HG02943 (cell line): ENCODE measurements at regions not wholly inside any gene's neighbourhood (a gene's known extent, or its start where the extent isn't known, plus 50 kb on each side); places are given as distances from the start of the nearest gene placed in this dataset.
"Not testable (repeated sequence)": the region's sequence is repeated elsewhere in the genome, so short reads cannot be mapped to it uniquely, and the experiment has no call there.

ENCODE experiments used
- ATAC-seq: cut with Tn5 transposase; IDR thresholded peaks from one replicate; pipeline ENCODE4 v1.9.1; 2021; ENCODE audit warnings: mild to moderate bottlenecking, low read depth, moderate library complexity; ENCODE audit not compliant: unreplicated experiment

DNA sequence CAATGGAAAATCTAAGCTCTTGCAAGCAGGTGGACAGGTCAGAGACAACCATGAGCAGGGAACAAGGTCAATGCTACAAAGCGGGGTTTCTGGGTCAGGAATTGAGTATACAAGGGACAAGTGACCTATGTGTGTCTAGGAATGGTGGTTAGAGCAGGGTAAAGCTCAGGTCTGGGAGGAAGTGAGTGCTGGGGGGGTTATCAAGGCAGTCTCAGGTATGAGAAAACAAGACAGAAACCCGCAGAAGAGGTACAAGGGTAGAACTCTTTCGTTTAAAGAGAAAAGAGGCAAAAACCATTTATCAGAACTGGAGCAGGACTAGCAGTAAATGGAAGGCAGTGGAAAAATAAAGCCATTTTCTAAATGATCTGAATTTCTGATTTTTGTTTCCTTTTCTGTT is 298.4 kb downstream of the ALDH8A1 start:
- no peak for ATAC-seq

DNA sequence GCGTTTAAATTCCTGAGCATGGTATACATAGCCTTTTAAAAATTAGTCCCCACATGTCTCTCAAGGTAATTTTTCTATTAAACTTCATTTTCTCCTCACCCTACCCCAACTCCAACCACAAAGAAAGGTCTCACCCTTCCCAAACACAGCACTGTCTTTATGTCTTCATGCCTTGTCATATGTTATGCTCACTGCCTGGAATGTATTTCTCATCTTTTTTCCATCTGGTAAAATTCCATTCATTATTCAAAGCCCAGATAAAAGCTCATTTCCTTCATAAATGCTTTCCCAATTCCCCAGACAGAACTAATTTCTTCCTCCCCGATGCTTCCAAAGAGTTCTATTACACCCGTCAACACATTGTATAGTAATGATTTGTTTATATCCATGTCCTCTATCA is 302.0 kb downstream of the ALDH8A1 start:
- ATAC-seq: no peak

DNA sequence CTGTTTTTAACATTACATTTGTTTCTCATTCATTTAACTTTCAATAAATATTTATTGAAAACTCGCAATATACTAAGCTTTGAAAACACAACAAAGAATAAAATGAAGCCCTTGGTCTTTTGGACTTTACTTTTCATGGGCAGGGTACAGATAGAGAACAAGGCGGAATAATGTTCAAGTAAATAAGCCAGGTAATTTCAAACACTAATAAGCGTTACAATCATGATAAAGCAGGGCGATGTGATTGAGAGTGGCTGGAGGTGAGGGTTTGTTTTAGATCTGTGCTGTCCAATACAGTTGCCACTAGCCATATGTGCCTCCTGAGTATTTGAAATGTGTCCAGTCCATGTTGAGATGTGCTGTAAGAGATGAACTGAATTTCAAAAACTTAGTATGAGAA is 307.1 kb downstream of the ALDH8A1 start:
- no peak for ATAC-seq

DNA sequence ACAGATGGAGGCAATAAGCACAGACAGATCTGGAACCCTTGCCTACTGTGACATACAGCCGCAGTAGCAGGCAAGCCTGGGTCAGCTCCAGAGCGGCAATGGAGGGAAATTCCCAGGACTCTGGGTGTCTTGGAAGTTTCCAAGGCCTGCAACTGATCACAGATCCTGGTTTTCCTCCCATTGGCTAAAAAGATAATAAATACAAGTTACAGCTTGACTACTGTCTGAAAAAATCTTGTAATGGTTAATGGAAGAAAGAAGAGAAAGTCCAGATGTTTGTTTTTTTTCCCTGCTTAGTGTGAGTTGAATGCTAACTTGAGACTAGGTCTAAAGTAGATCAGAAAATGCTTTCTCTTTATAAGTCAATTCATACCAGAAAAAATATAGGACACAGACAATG is 307.6 kb downstream of the ALDH8A1 start:
- no peak for ATAC-seq

DNA sequence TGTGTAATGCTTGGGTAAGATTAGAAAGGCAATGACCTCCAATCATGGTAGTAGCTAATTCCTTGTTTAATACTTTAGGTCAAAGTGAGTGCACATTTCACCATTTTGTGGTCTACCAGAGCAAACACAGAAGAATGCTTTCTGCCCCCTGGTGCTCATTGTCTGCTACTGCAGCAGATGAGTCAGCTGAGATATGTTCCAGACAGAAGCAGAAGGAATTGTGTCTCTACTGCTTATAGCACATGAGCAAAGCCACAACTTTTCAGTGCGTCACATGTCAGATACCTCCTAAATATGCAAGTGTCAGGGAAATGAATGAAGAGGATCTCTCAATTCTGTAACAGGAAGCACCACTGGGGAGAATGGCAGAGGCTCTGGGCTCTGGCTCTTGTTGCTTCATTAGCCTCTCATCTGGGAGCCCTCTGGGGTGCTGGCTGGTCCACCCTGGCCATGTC is 308.9 kb downstream of the ALDH8A1 start:
- peak; percentile 68 for ATAC-seq

DNA sequence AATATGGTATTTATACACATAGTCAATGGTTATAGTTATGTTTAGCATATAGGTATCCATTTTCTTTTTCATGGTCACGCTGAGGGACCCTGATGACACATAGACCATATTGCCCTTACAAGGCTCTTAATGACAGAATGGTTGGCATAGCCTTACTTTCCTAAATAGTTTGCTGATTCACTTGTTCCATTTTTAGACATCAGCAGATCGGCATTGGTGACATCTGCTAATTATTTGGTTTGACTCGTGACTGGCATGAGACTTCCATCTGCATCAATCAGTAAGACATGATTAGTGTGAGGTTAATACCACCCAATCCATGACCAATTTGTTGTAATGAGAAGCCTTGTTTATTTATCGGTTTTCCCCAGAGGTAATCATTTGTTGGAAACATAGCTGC is 309.7 kb downstream of the ALDH8A1 start:
- ATAC-seq: no peak

DNA sequence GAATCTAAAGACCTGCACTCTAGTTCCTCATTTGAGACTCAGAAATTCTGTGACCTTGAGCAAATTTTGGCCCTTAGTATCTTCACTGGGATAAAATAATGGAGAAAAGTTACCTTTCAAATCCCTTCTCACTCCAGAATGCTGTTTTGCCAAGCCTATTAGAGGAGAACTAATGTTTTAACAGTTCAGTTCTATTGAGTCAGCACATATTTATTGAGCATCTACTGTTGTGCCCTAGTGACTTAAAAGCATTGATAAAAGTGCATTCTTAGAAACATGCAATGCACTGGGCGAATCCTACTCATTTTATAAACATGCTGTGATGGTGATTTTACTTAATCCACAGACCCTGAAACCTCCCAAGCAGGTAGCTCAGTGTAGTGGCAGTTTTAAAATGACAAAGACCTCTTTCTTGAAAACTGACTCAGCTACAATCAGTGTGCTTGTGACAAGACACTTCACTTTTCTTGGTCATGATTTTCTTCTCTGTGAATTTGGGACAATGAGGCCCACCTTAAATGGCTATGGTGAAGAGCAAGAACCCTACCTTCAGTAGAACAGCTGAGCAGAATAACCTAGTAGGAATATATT is 312.0 kb downstream of the ALDH8A1 start:
- no peak for ATAC-seq

DNA sequence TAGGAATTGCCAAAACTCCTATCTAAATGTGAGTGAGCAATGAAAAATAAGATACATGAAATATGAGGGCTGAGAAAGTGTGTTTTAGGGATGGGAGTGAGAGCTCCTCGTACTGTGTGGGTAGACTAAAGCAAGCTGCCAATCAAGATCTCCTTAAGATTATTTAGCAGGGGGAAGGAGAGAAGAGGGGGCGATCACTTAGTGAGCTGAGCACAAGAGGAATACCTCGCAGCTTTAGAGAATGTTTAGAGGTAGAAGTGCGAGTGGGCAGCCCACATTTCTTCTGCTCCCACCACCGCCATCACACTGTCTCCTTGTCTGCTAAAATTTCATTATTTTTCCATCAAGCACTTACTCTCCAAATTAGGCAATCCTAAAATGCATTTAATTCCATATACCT is 312.6 kb downstream of the ALDH8A1 start:
- no peak for ATAC-seq

DNA sequence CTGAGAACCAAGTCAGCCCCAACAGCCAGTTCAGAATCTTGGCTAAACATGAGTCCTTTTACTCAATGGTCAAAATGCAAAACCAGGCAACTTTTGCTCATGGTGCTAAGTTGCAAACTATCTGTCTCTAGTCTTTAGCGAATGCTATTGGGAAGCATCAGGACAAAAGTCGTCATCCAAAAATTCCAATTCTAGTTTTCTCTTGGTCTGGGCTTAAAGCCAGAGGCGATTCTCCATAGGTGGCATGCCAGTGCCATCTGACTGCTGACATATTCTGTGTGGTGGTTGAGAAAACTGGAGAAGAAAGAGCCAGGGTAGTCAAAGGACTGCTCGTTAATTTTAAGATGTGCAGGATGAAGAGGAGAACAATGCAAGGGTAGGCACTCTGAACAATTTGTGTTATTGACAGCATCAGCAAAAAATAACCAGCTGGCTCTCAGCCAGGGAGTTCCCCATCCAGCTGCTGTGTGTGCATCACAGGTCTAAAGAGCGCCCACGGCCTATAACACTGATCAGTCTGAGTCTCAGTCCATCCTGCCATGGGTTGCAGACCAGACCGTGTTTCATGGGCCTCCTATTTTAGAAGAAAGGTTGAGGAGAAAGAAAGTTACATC is 313.6 kb downstream of the ALDH8A1 start:
- ATAC-seq: no peak

DNA sequence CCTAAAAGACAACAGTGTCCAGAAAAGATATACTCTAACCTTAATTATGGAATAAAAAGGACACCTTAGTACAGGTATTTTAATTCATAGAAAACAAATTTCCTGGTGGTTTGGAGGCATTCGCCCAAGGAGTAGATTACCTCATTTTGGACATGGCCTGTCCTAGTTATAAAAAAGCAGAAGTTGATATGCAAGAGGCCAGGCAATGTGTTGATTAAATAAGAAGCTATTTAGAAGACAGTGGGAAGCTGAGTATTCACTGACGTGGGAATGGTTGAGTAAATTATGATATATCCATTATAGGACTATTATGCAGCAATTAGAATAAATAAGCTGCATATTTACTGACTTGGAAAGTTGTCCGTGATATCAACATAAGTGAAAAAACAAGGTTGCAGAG is 314.9 kb downstream of the ALDH8A1 start:
- ATAC-seq: no peak

DNA sequence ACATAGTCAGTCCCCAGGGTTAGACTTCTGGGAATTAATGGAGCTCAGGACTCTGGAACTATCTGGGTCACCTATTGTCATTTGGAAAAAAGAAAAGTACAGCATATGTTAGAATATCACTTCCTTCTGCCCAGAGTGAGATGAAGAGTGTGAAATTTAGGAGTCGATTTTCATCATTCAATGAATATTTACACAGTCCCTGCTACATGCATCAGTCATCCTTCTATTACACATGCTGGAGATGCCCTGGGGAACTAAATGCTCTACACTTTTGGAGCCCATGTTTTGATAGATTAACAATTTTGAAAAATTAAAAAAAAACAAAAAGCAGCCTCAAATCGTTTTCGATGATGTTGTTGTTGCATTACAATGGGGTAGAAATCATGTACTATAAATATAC is 315.4 kb downstream of the ALDH8A1 start:
- no peak for ATAC-seq

DNA sequence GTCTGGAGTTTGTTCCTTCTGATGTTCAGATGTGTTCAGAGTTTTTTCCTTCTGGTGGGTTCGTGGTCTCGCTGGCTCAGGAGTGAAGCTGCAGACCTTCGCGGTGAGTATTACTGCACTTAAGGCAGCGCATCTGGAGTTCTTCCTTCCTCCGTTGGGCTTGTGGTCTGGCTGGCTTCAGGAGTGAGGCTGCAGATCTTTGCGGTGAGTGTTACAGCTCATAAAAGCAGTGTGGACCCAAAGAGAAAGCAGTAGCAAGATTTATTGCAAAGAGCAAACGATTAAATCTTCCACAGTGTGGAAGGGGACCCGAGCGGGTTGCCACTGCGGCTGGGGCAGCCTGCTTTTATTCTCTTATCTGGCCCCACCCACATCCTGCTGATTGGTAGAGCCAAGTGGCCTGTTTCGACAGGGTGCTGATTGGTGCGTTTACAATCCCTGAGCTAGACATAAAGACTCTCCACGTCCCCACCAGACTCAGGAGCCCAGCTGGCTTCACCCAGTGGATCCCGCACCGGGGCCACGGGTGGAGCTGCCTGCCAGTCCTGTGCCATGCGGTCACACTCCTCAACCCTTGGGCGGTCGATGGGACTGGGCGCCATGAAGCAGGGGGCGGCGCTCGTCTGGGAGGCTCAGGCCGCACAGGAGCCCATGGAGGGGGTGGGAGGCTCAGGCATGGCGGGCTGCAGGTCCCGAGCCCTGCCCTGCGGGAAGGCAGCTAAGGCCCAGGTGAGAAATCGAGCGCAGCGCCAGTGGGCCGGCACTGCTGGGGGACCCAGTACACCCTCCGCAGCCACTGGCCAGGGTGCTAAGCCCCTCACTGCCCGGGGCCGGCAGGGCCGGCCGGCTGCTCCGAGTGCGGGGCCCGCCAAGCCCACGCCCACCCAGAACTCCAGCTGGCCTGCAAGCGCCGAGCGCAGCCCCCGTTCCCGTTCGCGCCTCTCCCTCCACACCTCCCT is 315.3 kb upstream of the SGK1 start:
- ATAC-seq: not testable (repeated sequence)

DNA sequence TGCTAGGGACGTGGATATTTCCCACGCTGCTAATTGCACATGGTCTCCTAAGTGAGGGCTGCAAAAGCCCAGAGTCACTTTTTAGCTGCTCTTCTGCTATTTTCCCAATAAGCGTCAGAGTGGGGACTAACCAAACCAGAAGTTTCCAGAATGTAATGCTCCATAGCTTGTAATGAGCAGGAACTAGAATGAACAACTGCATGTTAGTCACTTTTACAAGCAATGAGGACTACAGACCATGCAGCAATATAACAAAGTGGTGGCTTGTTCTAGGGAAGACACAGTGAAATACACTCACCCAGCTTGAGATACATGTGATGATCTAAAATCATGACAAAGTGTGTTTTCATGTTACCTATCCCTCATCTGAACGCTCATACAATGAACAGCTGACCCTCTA is 314.1 kb upstream of the SGK1 start:
- no peak for ATAC-seq

DNA sequence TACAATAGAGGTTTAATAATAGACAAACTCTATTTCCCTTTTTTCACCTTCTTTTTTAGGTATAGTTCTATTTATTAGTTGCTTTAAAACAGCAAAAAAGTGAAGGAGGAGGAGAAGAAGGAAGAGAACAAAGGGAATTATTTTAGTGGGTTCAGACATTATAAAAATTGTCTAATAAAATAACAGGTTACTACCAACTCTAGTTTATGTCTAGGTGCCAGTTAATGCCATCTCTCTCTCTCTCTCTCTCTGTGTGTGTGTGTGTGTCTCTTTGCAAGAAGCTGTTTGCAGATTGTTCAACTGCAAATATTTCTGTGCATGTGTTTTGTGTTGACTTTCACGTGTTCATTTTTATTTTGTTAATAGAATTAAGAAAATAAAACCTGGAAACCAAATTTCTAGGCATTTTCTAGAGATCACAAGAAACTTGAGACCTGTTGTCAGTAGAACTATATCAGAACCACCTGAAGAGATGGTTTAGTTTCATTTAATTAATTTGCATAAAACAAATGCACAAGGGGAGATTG is 313.5 kb upstream of the SGK1 start:
- no peak for ATAC-seq

DNA sequence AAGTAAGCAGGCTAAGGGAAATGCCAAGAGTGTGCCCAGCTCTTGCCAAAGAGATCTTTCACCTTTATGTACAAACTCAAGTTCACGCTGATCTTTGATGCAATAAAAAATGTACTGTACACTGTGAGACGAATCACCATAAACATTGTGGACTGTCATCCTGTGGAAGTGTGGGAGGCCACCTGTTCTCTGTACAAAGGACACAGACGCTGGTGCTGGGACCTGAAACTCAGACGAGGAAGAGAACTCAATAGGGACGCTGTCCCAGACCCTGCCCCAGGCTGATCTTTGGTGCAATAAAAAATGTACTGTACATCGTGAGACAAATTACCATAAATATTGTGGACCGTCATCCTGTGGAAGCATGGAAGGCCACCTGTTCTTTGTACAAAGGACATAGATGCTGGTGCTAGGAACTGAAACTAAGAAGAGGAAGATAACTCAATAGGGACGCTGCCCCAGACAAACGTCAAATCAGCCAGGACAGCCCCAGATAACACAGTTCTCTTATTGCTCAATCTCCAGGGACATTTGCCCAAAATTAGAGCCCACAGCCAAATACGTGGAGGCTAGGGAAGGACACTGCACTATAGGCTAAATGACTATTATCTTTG is 312.7 kb upstream of the SGK1 start:
- no peak for ATAC-seq

DNA sequence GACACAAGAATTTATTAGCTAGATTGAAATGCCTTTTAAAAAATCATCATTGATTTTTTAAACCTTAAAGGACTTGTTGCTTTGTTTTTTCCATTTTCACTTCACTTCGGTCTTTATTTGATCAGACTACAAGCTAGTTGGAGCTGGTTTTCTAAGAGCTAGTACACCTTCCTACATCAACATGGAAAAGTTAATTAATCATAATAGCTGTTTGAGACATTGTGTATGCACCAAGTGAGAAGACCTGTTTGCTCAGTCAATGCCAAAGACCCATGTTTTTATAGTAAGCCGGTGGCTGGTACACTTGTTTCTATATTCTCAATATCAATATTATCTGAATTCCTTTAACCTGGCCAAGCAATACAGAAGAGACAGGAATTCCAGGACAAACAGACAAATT is 310.2 kb upstream of the SGK1 start:
- no peak for ATAC-seq

DNA sequence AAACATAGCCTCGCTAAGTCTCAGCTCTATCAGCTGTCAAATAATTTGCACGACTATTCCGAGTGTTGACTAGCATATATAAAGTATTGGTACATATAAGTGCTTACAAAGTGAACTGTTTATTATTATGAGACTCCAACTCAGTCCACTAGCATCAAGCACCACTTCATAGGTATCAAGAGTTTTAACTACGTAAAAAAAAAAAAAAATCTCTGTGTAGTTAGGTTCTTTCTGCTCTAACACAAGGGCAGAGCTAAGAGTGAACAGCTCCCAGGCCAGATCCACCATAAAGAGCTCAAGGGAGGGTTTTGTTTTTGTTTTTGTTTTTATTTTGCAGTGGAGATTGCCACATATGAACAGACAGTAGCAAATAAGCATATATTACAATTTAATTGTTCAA is 309.8 kb upstream of the SGK1 start:
- no peak for ATAC-seq

DNA sequence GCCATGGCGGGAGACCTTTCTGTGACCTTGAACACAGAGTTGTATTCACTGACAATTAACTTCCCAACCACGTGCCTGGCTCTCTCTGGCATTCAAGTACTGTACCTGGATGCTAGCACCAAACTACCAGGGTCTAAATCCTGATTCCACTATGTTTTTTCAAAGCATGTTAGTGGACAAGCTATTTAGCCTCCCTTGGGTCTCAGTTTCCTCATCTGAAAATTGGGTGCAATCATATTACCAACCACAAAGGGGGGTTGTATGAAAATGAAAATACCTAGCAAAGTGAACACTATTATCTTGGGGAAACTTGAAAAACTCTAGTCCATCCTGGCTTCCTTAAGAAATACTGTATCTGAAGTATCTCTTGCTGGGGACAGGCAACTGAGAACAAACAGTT is 308.7 kb upstream of the SGK1 start:
- ATAC-seq: no peak

DNA sequence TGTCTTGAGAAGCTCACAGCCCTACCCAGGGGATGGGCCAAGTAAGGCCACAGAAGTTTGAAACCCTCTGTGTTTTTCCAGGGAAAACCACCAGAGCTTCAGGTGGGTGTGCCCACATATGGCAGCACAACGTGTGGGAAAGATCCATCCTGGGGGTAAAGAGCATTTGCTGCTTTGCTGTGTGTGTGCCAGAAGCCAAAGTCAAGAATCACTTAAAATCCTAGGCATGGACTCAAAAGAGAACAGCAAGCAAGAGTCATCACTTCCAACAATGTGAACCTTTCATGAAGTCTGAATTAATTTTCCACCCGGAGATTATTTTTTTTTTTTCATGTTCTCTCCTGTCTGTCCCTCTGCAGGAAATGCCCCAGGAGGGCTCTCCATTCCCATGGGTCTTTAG is 308.2 kb upstream of the SGK1 start:
- ATAC-seq: no peak

DNA sequence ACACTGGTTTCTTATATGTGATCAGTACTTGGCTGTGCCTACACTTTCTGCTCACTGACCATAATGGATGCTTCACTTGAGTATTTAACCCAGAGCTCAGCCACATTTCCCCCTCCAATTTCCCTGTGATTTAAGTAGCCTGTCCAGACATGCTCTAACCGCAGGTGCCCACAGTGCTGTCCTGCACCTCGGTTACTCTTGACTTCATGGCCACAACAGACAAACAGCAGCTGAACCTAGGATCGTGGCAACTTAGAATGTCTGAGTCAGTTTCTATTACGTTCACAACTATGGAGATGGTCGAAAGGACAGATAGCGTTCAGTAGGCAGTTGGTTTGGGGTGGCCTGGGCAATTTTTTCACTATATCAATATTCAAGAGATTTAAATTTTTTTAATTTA is 306.9 kb upstream of the SGK1 start:
- ATAC-seq: no peak

DNA sequence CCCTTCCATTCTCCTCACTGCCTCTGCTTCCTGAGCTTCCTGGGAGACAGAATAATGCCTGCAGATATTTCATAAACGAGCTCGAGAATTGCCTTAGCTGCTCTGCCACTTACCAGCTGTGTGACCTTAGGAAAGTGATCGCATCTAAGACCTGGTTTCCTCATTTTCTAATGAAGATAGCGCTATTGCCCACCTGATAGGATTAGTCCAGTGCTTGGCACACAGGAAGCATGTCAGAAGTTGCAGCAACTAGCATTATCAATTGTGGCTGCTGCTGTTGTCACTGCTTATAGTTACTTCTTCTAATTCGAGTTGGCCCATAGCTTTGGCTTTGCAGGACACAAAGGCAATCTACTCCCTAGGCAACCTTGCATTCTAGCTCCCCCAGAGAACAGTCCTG is 305.5 kb upstream of the SGK1 start:
- ATAC-seq: no peak
